Keratinocyte (primary cell): ENCODE measurements at regions not wholly inside any gene's neighbourhood (a gene's known extent, or its start where the extent isn't known, plus 50 kb on each side); places are given as distances from the start of the nearest gene placed in this dataset.

Source experiments
- EZH2 ChIP-seq: IDR thresholded peaks from one replicate; pipeline ENCODE4 v1.6.1; 2012; ENCODE audit warnings: inconsistent platforms, mild to moderate bottlenecking, low read length, moderate library complexity
- TF ChIP-seq, protein P1 (sequence below), 3 experiments: IDR thresholded peaks in 1 of 3; conservative IDR thresholded peaks in 1 of 3; optimal IDR thresholded peaks in 1 of 3; 2 replicates in 2 of 3; 3 replicates in 1 of 3; pipeline versions ENCODE3 to v1.5.1; 2011; ENCODE audit warnings: low read length in 3 of 3, mild to moderate bottlenecking in 3 of 3, moderate library complexity in 2 of 3, control low read depth in 1 of 3, inconsistent platforms in 1 of 3; ENCODE audit not compliant: insufficient read depth in 2 of 3; ENCODE audit errors: extremely low read depth in 1 of 3

DNA sequence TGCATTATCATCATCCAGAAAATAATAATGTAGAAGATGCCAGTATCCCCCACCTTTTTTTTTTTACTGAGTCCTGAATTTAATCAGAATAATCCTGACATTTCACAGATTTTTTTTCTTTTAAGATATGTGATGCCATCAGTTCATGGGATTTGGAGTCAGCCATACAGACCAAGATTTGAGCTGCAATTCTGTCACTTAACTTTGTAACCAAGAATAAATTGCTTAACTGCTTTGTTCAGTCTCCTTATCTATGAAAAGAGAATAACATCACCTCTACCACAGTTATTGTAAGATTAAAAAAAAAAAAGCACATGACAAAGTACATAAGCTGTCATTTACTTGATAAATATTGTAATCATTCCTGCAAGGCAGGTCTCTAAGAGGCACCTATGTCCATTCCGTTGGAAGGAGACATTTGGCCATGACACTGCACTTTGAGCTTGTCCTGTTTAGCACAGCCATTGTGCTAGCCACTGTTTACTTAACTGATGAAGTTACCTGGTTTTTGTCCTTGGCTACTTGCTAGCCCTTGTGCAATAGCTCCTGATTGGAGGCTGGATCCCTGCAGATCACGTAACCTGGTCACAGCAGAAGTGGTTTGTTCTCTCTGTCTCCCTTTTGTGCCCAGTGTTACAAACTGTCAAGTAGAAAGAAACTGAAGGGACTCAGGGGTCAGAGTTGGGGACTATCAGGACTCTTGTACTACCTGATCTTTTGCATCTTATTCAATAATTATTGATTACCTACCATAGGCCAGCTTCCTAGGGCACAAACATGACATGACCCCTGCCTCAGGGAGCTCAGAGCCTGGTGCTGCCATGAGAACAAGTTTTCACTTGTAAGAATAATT lies 306.0 kb downstream of the WDR72 start:
- TF ChIP-seq, protein P1, sequence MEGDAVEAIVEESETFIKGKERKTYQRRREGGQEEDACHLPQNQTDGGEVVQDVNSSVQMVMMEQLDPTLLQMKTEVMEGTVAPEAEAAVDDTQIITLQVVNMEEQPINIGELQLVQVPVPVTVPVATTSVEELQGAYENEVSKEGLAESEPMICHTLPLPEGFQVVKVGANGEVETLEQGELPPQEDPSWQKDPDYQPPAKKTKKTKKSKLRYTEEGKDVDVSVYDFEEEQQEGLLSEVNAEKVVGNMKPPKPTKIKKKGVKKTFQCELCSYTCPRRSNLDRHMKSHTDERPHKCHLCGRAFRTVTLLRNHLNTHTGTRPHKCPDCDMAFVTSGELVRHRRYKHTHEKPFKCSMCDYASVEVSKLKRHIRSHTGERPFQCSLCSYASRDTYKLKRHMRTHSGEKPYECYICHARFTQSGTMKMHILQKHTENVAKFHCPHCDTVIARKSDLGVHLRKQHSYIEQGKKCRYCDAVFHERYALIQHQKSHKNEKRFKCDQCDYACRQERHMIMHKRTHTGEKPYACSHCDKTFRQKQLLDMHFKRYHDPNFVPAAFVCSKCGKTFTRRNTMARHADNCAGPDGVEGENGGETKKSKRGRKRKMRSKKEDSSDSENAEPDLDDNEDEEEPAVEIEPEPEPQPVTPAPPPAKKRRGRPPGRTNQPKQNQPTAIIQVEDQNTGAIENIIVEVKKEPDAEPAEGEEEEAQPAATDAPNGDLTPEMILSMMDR (optimal IDR thresholded peaks at IDR 0.05 in 1 of 3, IDR thresholded peaks at IDR 0.05 in 1 of 3, conservative IDR thresholded peaks at IDR 0.05 in 1 of 3; ENCODE audit: extremely low read depth in 1 of 3, insufficient read depth in 2 of 3, low read length in 3 of 3) = no peak
- TF ChIP-seq EZH2 = no peak
